ENCODE measurements at regions not wholly inside any gene's neighbourhood (a gene's known extent, or its start where the extent isn't known, plus 50 kb on each side); places are given as distances from the start of the nearest gene placed in this dataset.

DNA sequence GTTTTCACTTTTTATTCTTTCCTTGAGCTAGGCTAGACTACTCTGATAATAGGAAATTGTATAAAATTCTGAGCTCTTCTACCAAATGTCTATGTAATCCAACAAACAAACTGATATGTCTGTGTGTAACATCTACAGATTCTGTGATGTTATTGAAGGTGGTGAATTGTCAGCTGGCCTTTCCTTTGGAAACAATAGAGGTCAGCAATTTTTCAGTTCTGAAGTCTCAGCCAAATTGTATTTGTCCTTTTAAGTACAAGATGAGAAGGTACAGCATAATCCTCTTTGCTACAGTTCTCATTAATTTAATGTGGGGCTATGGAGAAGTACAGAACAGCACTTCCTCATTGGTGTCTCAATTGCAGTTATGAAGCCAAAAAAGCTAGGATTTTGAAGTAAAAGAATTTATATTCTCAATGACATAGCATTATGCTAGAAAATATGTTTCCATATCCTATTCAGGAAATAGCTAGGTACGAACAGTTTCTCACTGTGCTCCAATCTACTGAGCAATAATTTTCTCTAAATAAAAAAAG lies 198.0 kb downstream of the HINT1 start:
- H3K27ac ChIP-seq, result no peak overlapping the region
- TF ChIP-seq, protein P1, sequence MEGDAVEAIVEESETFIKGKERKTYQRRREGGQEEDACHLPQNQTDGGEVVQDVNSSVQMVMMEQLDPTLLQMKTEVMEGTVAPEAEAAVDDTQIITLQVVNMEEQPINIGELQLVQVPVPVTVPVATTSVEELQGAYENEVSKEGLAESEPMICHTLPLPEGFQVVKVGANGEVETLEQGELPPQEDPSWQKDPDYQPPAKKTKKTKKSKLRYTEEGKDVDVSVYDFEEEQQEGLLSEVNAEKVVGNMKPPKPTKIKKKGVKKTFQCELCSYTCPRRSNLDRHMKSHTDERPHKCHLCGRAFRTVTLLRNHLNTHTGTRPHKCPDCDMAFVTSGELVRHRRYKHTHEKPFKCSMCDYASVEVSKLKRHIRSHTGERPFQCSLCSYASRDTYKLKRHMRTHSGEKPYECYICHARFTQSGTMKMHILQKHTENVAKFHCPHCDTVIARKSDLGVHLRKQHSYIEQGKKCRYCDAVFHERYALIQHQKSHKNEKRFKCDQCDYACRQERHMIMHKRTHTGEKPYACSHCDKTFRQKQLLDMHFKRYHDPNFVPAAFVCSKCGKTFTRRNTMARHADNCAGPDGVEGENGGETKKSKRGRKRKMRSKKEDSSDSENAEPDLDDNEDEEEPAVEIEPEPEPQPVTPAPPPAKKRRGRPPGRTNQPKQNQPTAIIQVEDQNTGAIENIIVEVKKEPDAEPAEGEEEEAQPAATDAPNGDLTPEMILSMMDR (conservative IDR thresholded peaks at IDR 0.05), result no peak

DNA sequence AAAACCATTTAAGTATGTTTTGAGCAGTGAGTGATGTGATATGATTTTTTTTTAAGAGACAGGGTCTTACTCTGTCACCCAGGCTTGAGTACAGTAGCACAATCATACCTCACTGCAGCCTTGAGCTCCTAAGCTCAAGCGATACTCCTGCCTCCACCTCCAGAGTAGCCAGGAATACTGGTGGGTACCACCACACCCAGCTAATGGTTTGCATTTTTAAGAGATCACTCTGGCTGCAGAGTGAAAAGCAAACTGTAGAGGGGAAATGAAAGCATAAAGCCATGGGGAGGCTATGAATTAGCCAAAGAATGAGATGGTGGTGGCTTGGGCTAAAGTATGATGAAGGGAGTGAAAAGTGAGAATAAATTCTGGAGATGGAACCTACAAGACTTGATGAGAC lies 199.1 kb downstream of the HINT1 start:
- TF ChIP-seq, protein P1 (conservative IDR thresholded peaks at IDR 0.05), result no peak
- H3K27ac ChIP-seq, result no peak overlapping the region

DNA sequence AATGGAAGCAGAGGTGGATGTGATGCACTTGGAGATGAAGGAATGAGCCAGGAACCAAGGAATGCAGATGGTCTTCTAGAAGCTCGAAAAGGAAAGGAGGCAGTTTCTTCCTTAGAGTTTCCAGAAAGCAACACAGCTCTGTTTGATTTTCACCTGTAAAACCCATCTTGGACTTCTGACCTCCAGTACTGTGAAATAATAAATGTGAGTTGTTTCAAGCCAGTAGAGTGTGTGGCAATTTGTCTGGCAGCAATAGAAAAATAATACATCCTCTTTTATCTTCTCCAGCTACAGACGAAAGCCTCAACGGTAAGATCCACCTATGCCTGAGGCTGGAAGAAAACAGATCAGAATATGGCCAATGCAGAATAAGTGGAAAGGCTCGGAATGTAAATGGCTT lies 199.7 kb downstream of the HINT1 start:
- TF ChIP-seq, protein P1 (conservative IDR thresholded peaks at IDR 0.05), result no peak
- no peak overlapping the region for H3K27ac ChIP-seq

DNA sequence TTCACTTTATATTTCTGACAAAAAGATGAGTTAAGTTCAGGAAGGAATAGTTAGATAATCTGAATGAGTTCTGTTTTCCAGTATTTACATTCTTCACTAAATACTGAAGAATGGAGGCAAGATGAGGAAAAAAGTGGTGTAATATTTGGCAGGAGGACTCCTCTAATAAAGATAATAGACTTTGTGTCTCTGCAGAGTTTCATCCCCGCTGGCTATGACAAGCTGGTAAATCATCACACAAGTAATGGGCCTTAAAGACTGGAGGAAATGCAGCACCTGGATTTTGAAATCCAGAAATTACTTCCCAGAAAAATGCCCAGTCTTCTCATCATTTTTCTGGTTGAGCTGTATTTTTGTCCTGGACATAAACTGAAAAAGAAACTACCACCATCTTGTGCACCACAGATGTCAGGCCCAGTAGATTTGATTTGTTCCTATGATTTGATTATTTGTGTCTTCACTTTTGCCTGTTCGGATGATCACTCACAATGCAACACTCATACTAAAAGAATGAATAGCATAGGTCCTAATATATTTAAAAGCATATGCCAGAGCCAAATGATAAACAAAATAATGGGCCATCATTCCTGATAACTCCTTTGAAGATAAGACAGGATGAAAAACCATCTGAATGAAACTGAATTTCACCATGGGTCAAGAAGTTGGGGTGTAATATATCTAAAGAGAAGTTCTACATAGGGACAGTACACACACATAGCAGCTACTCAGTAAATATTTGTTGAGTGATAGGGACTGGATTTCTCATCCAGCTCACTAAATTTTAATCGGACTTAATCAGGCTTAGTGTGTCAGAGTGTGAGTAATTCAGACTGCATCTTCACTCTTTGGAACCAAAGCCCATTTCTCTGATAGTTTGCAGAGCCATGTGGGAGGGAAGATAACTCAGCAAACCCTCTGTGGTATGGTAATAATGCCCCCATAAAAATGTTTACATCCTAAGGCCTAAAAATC lies 200.5 kb downstream of the HINT1 start:
- H3K27ac ChIP-seq, result no peak overlapping the region
- TF ChIP-seq, protein P1 (conservative IDR thresholded peaks at IDR 0.05), result no peak

DNA sequence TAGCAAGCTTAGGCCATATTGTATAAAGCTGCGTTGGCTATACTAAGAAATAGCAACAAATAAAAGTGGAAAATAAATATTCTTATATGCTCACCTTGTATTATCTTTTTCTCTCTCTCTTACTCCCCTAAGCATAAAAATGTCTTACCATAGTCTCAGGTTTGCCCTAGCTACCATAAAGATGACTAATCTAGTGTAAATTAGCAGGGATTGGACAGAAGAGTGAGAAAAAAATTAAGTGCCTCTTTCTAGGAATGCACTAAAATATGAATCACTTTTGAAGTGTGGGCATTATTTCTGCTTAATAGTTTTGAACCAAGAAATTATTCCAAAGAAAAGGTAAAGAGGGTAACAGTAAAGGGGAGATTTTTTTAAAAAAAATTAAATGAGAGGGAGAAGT lies 201.3 kb downstream of the HINT1 start:
- TF ChIP-seq, protein P1 (conservative IDR thresholded peaks at IDR 0.05), result no peak
- H3K27ac ChIP-seq, result no peak overlapping the region

DNA sequence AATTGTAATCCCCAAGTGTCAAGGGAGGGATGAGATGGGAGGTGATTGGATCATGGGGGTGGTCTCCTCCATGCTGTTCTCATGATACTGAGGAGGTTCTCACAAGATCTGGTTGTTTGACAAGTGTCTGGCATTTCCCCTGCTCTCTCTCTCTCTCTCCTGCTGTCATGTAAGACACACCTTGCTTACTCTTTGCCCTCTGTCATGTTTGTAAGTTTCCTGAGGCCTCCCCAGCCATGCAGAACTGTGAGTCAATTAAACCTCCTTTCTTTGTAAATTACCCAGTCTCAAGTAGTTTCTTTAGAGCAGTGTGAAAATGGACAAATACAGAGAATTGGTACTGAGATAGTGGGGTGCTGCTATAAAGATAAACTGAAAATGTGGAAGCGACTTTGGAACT lies 207.9 kb downstream of the HINT1 start:
- no peak overlapping the region for H3K27ac ChIP-seq
- TF ChIP-seq, protein P1 (conservative IDR thresholded peaks at IDR 0.05), result no peak

DNA sequence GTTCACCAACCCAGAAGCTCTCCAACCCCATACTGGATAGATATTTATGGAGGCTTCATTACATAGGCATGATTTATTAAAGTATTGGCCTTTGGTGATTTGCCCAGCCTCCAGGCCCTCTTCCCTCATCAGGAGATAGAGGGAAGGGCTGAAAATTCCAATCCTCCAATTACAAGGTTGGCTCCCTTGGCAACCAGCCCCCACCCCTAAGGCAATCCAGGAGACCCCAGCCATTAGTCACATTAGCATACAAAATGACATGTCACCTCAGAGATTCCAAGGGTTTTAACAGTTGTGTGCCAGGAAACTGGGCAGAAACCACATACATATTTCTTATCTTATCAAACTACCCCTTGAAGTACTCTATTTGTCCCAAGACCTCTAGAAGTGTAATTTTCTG lies 210.0 kb downstream of the HINT1 start:
- no peak overlapping the region for H3K27ac ChIP-seq
- TF ChIP-seq, protein P1 (conservative IDR thresholded peaks at IDR 0.05), result no peak

Measured in VCaP (cell line).